BLaER1 (cell line): ENCODE measurements at regions not wholly inside any gene's neighbourhood (a gene's known extent, or its start where the extent isn't known, plus 50 kb on each side); places are given as distances from the start of the nearest gene placed in this dataset.

ENCODE experiments used
- H3K27ac ChIP-seq: shearing (Covaris generic); formaldehyde crosslinking; 2 replicates; pipeline ENCODE4 v1.8.1; 2022
- H3K27me3 ChIP-seq: shearing (Covaris generic); formaldehyde crosslinking; 2 replicates; pipeline ENCODE4 v1.8.1; 2022
- H3K36me3 ChIP-seq: shearing (Covaris generic); formaldehyde crosslinking; 2 replicates; pipeline ENCODE4 v1.8.1; 2022
- H3K4me1 ChIP-seq: shearing (Covaris generic); formaldehyde crosslinking; 2 replicates; pipeline ENCODE4 v1.8.1; 2022
- H3K4me2 ChIP-seq: shearing (Covaris generic); formaldehyde crosslinking; 2 replicates; pipeline ENCODE4 v1.8.1; 2022
- H3K4me3 ChIP-seq: shearing (Covaris generic); formaldehyde crosslinking; 2 replicates; pipeline ENCODE4 v1.8.1; 2022
- H3K9ac ChIP-seq: shearing (Covaris generic); formaldehyde crosslinking; 2 replicates; pipeline ENCODE4 v1.8.1; 2022
- H3K9me3 ChIP-seq: shearing (Covaris generic); formaldehyde crosslinking; 2 replicates; pipeline ENCODE4 v1.8.1; 2022
- H4K20me1 ChIP-seq: shearing (Covaris generic); formaldehyde crosslinking; 2 replicates; pipeline ENCODE4 v1.8.1; 2022
- Cebpa-rat ChIP-seq: shearing (Covaris generic); IDR thresholded peaks from 2 replicates; pipeline ENCODE4 v1.8.1; 2022

- no peaks in the 10 kb centered on the region for H3K9me3 ChIP-seq
- no peaks in the 10 kb centered on the region for H3K27me3 ChIP-seq
- no peak overlapping the region for H3K9ac ChIP-seq
- H3K4me2 ChIP-seq: no peak overlapping the region
- no peak overlapping the region for H3K27ac ChIP-seq
- no peaks in the 10 kb centered on the region for H3K36me3 ChIP-seq
- TF ChIP-seq Cebpa-rat: no peak
- no peaks in the 10 kb centered on the region for H4K20me1 ChIP-seq
- H3K4me3 ChIP-seq: no peak overlapping the region
- H3K4me1 ChIP-seq: no peaks in the 10 kb centered on the region
These were observed 349.2 kb downstream of the ADCYAP1 start for GRCh38 chr18:1253827-1254226.

GRCh38 chr18:1261054-1261453 is 356.4 kb downstream of the ADCYAP1 start:
- Histone ChIP-seq H3K9ac (no peak overlapping the region), H4K20me1 (no peaks in the 10 kb centered on the region), H3K27me3 (no peaks in the 10 kb centered on the region), H3K4me2 (no peak overlapping the region), H3K36me3 (no peaks in the 10 kb centered on the region), H3K27ac (no peak overlapping the region), H3K9me3 (peaks cover 12% of the 10 kb centered on the region; the same call in 1 of the 2 replicates), H3K4me3 (no peak overlapping the region), H3K4me1 (no peaks in the 10 kb centered on the region)
- no peak for TF ChIP-seq Cebpa-rat

- Histone ChIP-seq H3K27ac (no peak overlapping the region), H3K36me3 (no peaks in the 10 kb centered on the region), H3K27me3 (no peaks in the 10 kb centered on the region), H4K20me1 (no peaks in the 10 kb centered on the region), H3K4me2 (no peak overlapping the region), H3K4me1 (no peaks in the 10 kb centered on the region), H3K9ac (no peak overlapping the region), H3K9me3 (no peaks in the 10 kb centered on the region), H3K4me3 (no peak overlapping the region)
- TF ChIP-seq Cebpa-rat: no peak
These were observed 362.4 kb downstream of the ADCYAP1 start for GRCh38 chr18:1267021-1267420.

- TF ChIP-seq Cebpa-rat: no peak
- H3K4me1 ChIP-seq: no peaks in the 10 kb centered on the region
- no peak overlapping the region for H3K9ac ChIP-seq
These were observed 365.4 kb downstream of the ADCYAP1 start for GRCh38 chr18:1270081-1270480.

GRCh38 chr18:1273469-1273868 is 368.8 kb downstream of the ADCYAP1 start:
- H3K4me1 ChIP-seq: peaks cover 10% of the 10 kb centered on the region; the same call in 1 of the 2 replicates
- no peaks in the 10 kb centered on the region for H3K36me3 ChIP-seq
- TF ChIP-seq Cebpa-rat: no peak
- H3K9me3 ChIP-seq: no peaks in the 10 kb centered on the region
- no peak overlapping the region for H3K4me3 ChIP-seq
- H3K27ac ChIP-seq: no peak overlapping the region
- H3K9ac ChIP-seq: no peak overlapping the region
- H3K27me3 ChIP-seq: no peaks in the 10 kb centered on the region
- H4K20me1 ChIP-seq: no peaks in the 10 kb centered on the region
- no peak overlapping the region for H3K4me2 ChIP-seq

More at GRCh38 chr18:1270081-1270480, 365.4 kb downstream of the ADCYAP1 start:
- Histone ChIP-seq H3K4me2 (no peak overlapping the region), H3K4me3 (no peak overlapping the region), H3K9me3 (no peaks in the 10 kb centered on the region), H4K20me1 (no peaks in the 10 kb centered on the region), H3K36me3 (no peaks in the 10 kb centered on the region), H3K27me3 (no peaks in the 10 kb centered on the region), H3K27ac (no peak overlapping the region)

GRCh38 chr18:1292167-1292566 is 387.5 kb downstream of the ADCYAP1 start:
- Histone ChIP-seq H3K9me3 (no peaks in the 10 kb centered on the region), H3K4me3 (no peak overlapping the region), H3K4me1 (no peaks in the 10 kb centered on the region), H3K36me3 (no peaks in the 10 kb centered on the region), H3K27ac (no peak overlapping the region), H3K9ac (no peak overlapping the region), H3K27me3 (no peaks in the 10 kb centered on the region), H4K20me1 (no peaks in the 10 kb centered on the region), H3K4me2 (no peak overlapping the region)
- no peak for TF ChIP-seq Cebpa-rat

GRCh38 chr18:1294229-1294628 is 389.6 kb downstream of the ADCYAP1 start:
- Histone ChIP-seq H4K20me1 (no peaks in the 10 kb centered on the region), H3K4me3 (no peak overlapping the region), H3K9me3 (no peaks in the 10 kb centered on the region), H3K4me2 (no peak overlapping the region), H3K27me3 (no peaks in the 10 kb centered on the region), H3K9ac (no peak overlapping the region), H3K36me3 (no peaks in the 10 kb centered on the region), H3K4me1 (no peaks in the 10 kb centered on the region), H3K27ac (no peak overlapping the region)
- no peak for TF ChIP-seq Cebpa-rat

GRCh38 chr18:1296237-1296636 is 391.6 kb downstream of the ADCYAP1 start:
- no peaks in the 10 kb centered on the region for H3K27me3 ChIP-seq
- H3K9ac ChIP-seq: no peak overlapping the region
- TF ChIP-seq Cebpa-rat: no peak
- H3K4me1 ChIP-seq: no peaks in the 10 kb centered on the region
- no peaks in the 10 kb centered on the region for H4K20me1 ChIP-seq
- H3K4me3 ChIP-seq: no peak overlapping the region
- no peak overlapping the region for H3K4me2 ChIP-seq
- no peaks in the 10 kb centered on the region for H3K9me3 ChIP-seq
- no peaks in the 10 kb centered on the region for H3K36me3 ChIP-seq
- no peak overlapping the region for H3K27ac ChIP-seq

- Histone ChIP-seq H3K36me3 (no peaks in the 10 kb centered on the region), H3K27ac (no peak overlapping the region), H3K4me3 (no peak overlapping the region), H3K9ac (no peak overlapping the region), H3K9me3 (no peaks in the 10 kb centered on the region), H3K4me1 (no peaks in the 10 kb centered on the region), H3K4me2 (no peak overlapping the region), H3K27me3 (no peaks in the 10 kb centered on the region), H4K20me1 (no peaks in the 10 kb centered on the region)
- no peak for TF ChIP-seq Cebpa-rat
These were observed 398.2 kb downstream of the ADCYAP1 start for GRCh38 chr18:1302861-1303260.

- Histone ChIP-seq H3K4me1 (no peaks in the 10 kb centered on the region), H3K27me3 (no peaks in the 10 kb centered on the region), H3K9ac (no peak overlapping the region), H3K4me3 (no peak overlapping the region), H3K27ac (no peak overlapping the region), H3K4me2 (no peak overlapping the region), H3K9me3 (no peaks in the 10 kb centered on the region), H3K36me3 (no peaks in the 10 kb centered on the region), H4K20me1 (no peaks in the 10 kb centered on the region)
- TF ChIP-seq Cebpa-rat: peak; percentile 53; the same call in 1 of the 2 replicates
These were observed 399.8 kb downstream of the ADCYAP1 start for GRCh38 chr18:1304392-1304992.

GRCh38 chr18:1306641-1307040 is 402.0 kb downstream of the ADCYAP1 start:
- H3K9me3 ChIP-seq: no peaks in the 10 kb centered on the region
- H4K20me1 ChIP-seq: no peaks in the 10 kb centered on the region
- H3K4me1 ChIP-seq: no peaks in the 10 kb centered on the region
- H3K36me3 ChIP-seq: no peaks in the 10 kb centered on the region
- H3K9ac ChIP-seq: no peak overlapping the region
- no peak overlapping the region for H3K4me3 ChIP-seq
- no peak overlapping the region for H3K4me2 ChIP-seq
- H3K27ac ChIP-seq: no peak overlapping the region
- no peaks in the 10 kb centered on the region for H3K27me3 ChIP-seq
- no peak for TF ChIP-seq Cebpa-rat
